K562 (cell line): ENCODE measurements at regions not wholly inside any gene's neighbourhood (a gene's known extent, or its start where the extent isn't known, plus 50 kb on each side); places are given as distances from the start of the nearest gene placed in this dataset.

Source experiments
- ATF6 ChIP-seq: sonication (generic); formaldehyde crosslinking; IDR thresholded peaks from 2 replicates; pipeline ENCODE4 v1.4.0; 2020; ENCODE audit warnings: mild to moderate bottlenecking, missing genetic modification reagents
- CREBBP ChIP-seq: IDR thresholded peaks from one replicate; pipeline ENCODE4 v1.6.1; 2012; ENCODE audit warnings: low read depth, mild to moderate bottlenecking, control low read depth, inconsistent platforms, low read length
- MTA1 ChIP-seq: fragments of 450-650 bp; IDR thresholded peaks from 2 replicates; pipeline ENCODE4 v1.6.1; 2017; ENCODE audit warnings: borderline replicate concordance
- POLR3G ChIP-seq: IDR thresholded peaks from 2 replicates; pipeline ENCODE4 v1.6.1; 2011; ENCODE audit not compliant: insufficient read length, insufficient replicate concordance; ENCODE audit errors: extremely low read depth
- SIRT6 ChIP-seq: IDR thresholded peaks from one replicate; pipeline ENCODE4 v1.6.1; 2012; ENCODE audit warnings: low read depth, mild to moderate bottlenecking, control low read depth, inconsistent platforms, low read length, moderate library complexity
- SIX5 ChIP-seq, 2 experiments: IDR thresholded peaks; 2 replicates each; pipeline ENCODE4 v1.6.1; 2011; ENCODE audit warnings: low read length in 2 of 2, borderline replicate concordance in 1 of 2, low read depth in 1 of 2, mild to moderate bottlenecking in 1 of 2, moderate library complexity in 1 of 2; ENCODE audit not compliant: insufficient read depth in 1 of 2
- ZBTB9 ChIP-seq: fragments of 450-650 bp; formaldehyde crosslinking; IDR thresholded peaks from 2 replicates; pipeline ENCODE4 v1.4.0; 2020; ENCODE audit warnings: mild to moderate bottlenecking, moderate library complexity
- ZKSCAN1 ChIP-seq: fragments of 150-350 bp; IDR thresholded peaks from 2 replicates; pipeline ENCODE4 v1.6.1; 2016; ENCODE audit warnings: low read depth, low read length
- ZNF280A ChIP-seq: fragments of 450-650 bp; IDR thresholded peaks from 2 replicates; pipeline ENCODE4 v1.6.1; 2018; ENCODE audit warnings: mild to moderate bottlenecking, low read depth; ENCODE audit not compliant: partially characterized antibody
- TF ChIP-seq, protein P1 (sequence below), 3 experiments: IDR thresholded peaks in 2 of 3; conservative IDR thresholded peaks in 1 of 3; 2 replicates each; pipeline ENCODE4 v1.5.1; 2011 to 2012; ENCODE audit warnings: low read length in 3 of 3, mild to moderate bottlenecking in 3 of 3, control low read depth in 2 of 3, improper control_type of control experiment in 1 of 3, inconsistent platforms in 1 of 3, low read depth in 1 of 3, mixed read lengths in 1 of 3, moderate library complexity in 1 of 3; ENCODE audit not compliant: insufficient read depth in 2 of 3

GRCh38 chrX:109270580-109271484 is 211.1 kb downstream of the GUCY2F start:
- TF ChIP-seq, protein P1, sequence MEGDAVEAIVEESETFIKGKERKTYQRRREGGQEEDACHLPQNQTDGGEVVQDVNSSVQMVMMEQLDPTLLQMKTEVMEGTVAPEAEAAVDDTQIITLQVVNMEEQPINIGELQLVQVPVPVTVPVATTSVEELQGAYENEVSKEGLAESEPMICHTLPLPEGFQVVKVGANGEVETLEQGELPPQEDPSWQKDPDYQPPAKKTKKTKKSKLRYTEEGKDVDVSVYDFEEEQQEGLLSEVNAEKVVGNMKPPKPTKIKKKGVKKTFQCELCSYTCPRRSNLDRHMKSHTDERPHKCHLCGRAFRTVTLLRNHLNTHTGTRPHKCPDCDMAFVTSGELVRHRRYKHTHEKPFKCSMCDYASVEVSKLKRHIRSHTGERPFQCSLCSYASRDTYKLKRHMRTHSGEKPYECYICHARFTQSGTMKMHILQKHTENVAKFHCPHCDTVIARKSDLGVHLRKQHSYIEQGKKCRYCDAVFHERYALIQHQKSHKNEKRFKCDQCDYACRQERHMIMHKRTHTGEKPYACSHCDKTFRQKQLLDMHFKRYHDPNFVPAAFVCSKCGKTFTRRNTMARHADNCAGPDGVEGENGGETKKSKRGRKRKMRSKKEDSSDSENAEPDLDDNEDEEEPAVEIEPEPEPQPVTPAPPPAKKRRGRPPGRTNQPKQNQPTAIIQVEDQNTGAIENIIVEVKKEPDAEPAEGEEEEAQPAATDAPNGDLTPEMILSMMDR (IDR thresholded peaks at IDR 0.05 in 2 of 3, conservative IDR thresholded peaks at IDR 0.05 in 1 of 3; ENCODE audit: insufficient read depth in 2 of 3, low read depth in 1 of 3, low read length in 3 of 3), result no peak
- no peak for TF ChIP-seq CREBBP
- no peak for TF ChIP-seq SIX5 (IDR thresholded peaks at IDR 0.05; ENCODE audit: borderline replicate concordance in 1 of 2, insufficient read depth in 1 of 2, low read depth in 1 of 2, low read length in 2 of 2)
- TF ChIP-seq POLR3G, result no peak
- TF ChIP-seq ZKSCAN1, result no peak
- TF ChIP-seq MTA1, result no peak
- TF ChIP-seq ZNF280A, result no peak
- no peak for TF ChIP-seq SIRT6
- TF ChIP-seq ATF6 (CRISPR knock-in tag), result no peak
- TF ChIP-seq ZBTB9, result no peak
